NCI-H226 (cell line): ENCODE measurements at regions not wholly inside any gene's neighbourhood (a gene's known extent, or its start where the extent isn't known, plus 50 kb on each side); places are given as distances from the start of the nearest gene placed in this dataset.

Source experiments
- DNase-seq: peaks from one replicate; pipeline ENCODE4 v3.0.0-alpha.2; 2015

- no peak for DNase-seq
Measured at GRCh38 chr5:6872441-6873160, 159.4 kb downstream of the TENT4A start.

GRCh38 chr5:6873359-6873758 lies 160.1 kb downstream of the TENT4A start:
- no peak for DNase-seq

- no peak for DNase-seq
Measured at GRCh38 chr5:6875376-6875775, 162.1 kb downstream of the TENT4A start.

GRCh38 chr5:6877986-6878828 lies 165.0 kb downstream of the TENT4A start:
- DNase-seq, result no peak

- DNase-seq, result no peak
Measured at GRCh38 chr5:6885581-6885980, 172.3 kb downstream of the TENT4A start.

- no peak for DNase-seq
Measured at GRCh38 chr5:6886866-6887265, 173.6 kb downstream of the TENT4A start.

- DNase-seq, result no peak
Measured at GRCh38 chr5:6889030-6889429, 175.8 kb downstream of the TENT4A start.

GRCh38 chr5:6899221-6899620 lies 186.0 kb downstream of the TENT4A start:
- DNase-seq, result no peak

GRCh38 chr5:6900247-6901227 lies 187.3 kb downstream of the TENT4A start:
- no peak for DNase-seq

GRCh38 chr5:6902094-6902493 lies 188.9 kb downstream of the TENT4A start:
- no peak for DNase-seq

GRCh38 chr5:6902597-6902996 lies 189.4 kb downstream of the TENT4A start:
- DNase-seq, result no peak

- DNase-seq, result no peak
Measured at GRCh38 chr5:6903934-6904333, 190.7 kb downstream of the TENT4A start.

- no peak for DNase-seq
Measured at GRCh38 chr5:6904860-6905259, 191.6 kb downstream of the TENT4A start.

GRCh38 chr5:6905423-6905822 lies 192.2 kb downstream of the TENT4A start:
- DNase-seq, result no peak

- DNase-seq, result no peak
Measured at GRCh38 chr5:6905883-6906282, 192.7 kb downstream of the TENT4A start.

- no peak for DNase-seq
Measured at GRCh38 chr5:6907320-6907918, 194.2 kb downstream of the TENT4A start.

- DNase-seq, result no peak
Measured at GRCh38 chr5:6909901-6910300, 196.7 kb downstream of the TENT4A start.

GRCh38 chr5:6910950-6911349 lies 197.7 kb downstream of the TENT4A start:
- DNase-seq, result no peak

- no peak for DNase-seq
Measured at GRCh38 chr5:6914347-6914746, 201.1 kb downstream of the TENT4A start.

GRCh38 chr5:6915574-6915973 lies 202.3 kb downstream of the TENT4A start:
- DNase-seq, result no peak

GRCh38 chr5:6918255-6918654 lies 205.0 kb downstream of the TENT4A start:
- DNase-seq, result no peak

GRCh38 chr5:6920628-6921256 lies 207.5 kb downstream of the TENT4A start:
- no peak for DNase-seq
